HepG2 (cell line): ENCODE measurements at regions not wholly inside any gene's neighbourhood (a gene's known extent, or its start where the extent isn't known, plus 50 kb on each side); places are given as distances from the start of the nearest gene placed in this dataset.

Experiments
- HNF4A ChIP-seq: sonication (generic); formaldehyde crosslinking; IDR thresholded peaks from 2 replicates; pipeline ENCODE4 v1.4.0; 2020; ENCODE audit warnings: missing genetic modification reagents
- IRF2 ChIP-seq: IDR thresholded peaks from 2 replicates; pipeline ENCODE4 v1.6.1; 2018; ENCODE audit warnings: missing genetic modification reagents, missing compliant biosample characterization
- MAFK ChIP-seq, 2 experiments: IDR thresholded peaks in 1 of 2; conservative IDR thresholded peaks in 1 of 2; 2 replicates each; pipeline ENCODE4 v1.6.1; 2011; ENCODE audit warnings: improper control_type of control experiment in 2 of 2, low read length in 2 of 2
- SOX5 ChIP-seq: IDR thresholded peaks from 2 replicates; pipeline ENCODE4 v1.6.1; 2016; ENCODE audit warnings: borderline replicate concordance
- TAF1 ChIP-seq: sonication (generic); formaldehyde crosslinking; IDR thresholded peaks from 2 replicates; pipeline ENCODE4 v1.4.0; 2020; ENCODE audit warnings: missing genetic modification reagents
- THYN1 ChIP-seq: sonication (generic); formaldehyde crosslinking; IDR thresholded peaks from 2 replicates; pipeline ENCODE4 v1.8.1; 2023; ENCODE audit warnings: low read depth, mild to moderate bottlenecking, moderate library complexity, missing genetic modification reagents, borderline replicate concordance
- ZBTB38 ChIP-seq: sonication (generic); formaldehyde crosslinking; IDR thresholded peaks from 2 replicates; pipeline ENCODE4 v1.5.1; 2020; ENCODE audit warnings: mild to moderate bottlenecking, missing genetic modification reagents
- ZBTB44 ChIP-seq: sonication (generic); formaldehyde crosslinking; IDR thresholded peaks from 2 replicates; pipeline ENCODE4 v1.4.0; 2020; ENCODE audit warnings: missing genetic modification reagents
- TF ChIP-seq, protein P1 (sequence below): IDR thresholded peaks from 2 replicates; pipeline ENCODE4 v1.6.1; 2016; ENCODE audit warnings: missing genetic modification reagents, missing compliant biosample characterization
- TF ChIP-seq, protein P2 (sequence below): sonication (generic); formaldehyde crosslinking; IDR thresholded peaks from 2 replicates; pipeline ENCODE4 v1.4.0; 2020; ENCODE audit warnings: mild to moderate bottlenecking, missing genetic modification reagents
- TF ChIP-seq, protein P3 (sequence below): sonication (generic); formaldehyde crosslinking; IDR thresholded peaks from 2 replicates; pipeline ENCODE4 v1.8.0; 2022; ENCODE audit warnings: mild to moderate bottlenecking, missing genetic modification reagents, borderline replicate concordance

GRCh38 chr9:87149799-87150198 is 202.5 kb upstream of the GAS1 start (continued):
- TF ChIP-seq, protein P1, sequence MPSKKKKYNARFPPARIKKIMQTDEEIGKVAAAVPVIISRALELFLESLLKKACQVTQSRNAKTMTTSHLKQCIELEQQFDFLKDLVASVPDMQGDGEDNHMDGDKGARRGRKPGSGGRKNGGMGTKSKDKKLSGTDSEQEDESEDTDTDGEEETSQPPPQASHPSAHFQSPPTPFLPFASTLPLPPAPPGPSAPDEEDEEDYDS = no peak
- TF ChIP-seq, protein P2, sequence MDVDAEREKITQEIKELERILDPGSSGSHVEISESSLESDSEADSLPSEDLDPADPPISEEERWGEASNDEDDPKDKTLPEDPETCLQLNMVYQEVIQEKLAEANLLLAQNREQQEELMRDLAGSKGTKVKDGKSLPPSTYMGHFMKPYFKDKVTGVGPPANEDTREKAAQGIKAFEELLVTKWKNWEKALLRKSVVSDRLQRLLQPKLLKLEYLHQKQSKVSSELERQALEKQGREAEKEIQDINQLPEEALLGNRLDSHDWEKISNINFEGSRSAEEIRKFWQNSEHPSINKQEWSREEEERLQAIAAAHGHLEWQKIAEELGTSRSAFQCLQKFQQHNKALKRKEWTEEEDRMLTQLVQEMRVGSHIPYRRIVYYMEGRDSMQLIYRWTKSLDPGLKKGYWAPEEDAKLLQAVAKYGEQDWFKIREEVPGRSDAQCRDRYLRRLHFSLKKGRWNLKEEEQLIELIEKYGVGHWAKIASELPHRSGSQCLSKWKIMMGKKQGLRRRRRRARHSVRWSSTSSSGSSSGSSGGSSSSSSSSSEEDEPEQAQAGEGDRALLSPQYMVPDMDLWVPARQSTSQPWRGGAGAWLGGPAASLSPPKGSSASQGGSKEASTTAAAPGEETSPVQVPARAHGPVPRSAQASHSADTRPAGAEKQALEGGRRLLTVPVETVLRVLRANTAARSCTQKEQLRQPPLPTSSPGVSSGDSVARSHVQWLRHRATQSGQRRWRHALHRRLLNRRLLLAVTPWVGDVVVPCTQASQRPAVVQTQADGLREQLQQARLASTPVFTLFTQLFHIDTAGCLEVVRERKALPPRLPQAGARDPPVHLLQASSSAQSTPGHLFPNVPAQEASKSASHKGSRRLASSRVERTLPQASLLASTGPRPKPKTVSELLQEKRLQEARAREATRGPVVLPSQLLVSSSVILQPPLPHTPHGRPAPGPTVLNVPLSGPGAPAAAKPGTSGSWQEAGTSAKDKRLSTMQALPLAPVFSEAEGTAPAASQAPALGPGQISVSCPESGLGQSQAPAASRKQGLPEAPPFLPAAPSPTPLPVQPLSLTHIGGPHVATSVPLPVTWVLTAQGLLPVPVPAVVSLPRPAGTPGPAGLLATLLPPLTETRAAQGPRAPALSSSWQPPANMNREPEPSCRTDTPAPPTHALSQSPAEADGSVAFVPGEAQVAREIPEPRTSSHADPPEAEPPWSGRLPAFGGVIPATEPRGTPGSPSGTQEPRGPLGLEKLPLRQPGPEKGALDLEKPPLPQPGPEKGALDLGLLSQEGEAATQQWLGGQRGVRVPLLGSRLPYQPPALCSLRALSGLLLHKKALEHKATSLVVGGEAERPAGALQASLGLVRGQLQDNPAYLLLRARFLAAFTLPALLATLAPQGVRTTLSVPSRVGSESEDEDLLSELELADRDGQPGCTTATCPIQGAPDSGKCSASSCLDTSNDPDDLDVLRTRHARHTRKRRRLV (CRISPR knock-in tag) = no peak
- TF ChIP-seq ZBTB38 (CRISPR knock-in tag) (no peak), IRF2 (CRISPR knock-in tag) (no peak), MAFK (conservative IDR thresholded peaks at IDR 0.05 in 1 of 2, IDR thresholded peaks at IDR 0.05 in 1 of 2; ENCODE audit: low read length in 2 of 2) (no peak), HNF4A (CRISPR knock-in tag) (no peak), THYN1 (no peak), ZBTB44 (CRISPR knock-in tag) (no peak), SOX5 (no peak), TAF1 (no peak)
- TF ChIP-seq, protein P3, sequence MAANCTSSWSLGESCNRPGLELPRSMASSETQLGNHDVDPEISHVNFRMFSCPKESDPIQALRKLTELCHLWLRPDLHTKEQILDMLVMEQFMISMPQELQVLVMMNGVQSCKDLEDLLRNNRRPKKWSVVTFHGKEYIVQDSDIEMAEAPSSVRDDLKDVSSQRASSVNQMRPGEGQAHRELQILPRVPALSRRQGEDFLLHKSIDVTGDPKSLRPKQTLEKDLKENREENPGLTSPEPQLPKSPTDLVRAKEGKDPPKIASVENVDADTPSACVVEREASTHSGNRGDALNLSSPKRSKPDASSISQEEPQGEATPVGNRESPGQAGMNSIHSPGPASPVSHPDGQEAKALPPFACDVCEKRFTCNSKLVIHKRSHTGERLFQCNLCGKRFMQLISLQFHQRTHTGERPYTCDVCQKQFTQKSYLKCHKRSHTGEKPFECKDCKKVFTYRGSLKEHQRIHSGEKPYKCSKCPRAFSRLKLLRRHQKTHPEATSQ (CRISPR knock-in tag) = no peak
- TF ChIP-seq, all 625 proteins: peak for 0
